NB4 (cell line): ENCODE measurements at regions not wholly inside any gene's neighbourhood (a gene's known extent, or its start where the extent isn't known, plus 50 kb on each side); places are given as distances from the start of the nearest gene placed in this dataset.

Experiments
- DNase-seq: peaks from one replicate; pipeline ENCODE4 v3.0.0; 2010; ENCODE audit warnings: low read depth
- H3K4me3 ChIP-seq: one replicate; pipeline ENCODE4 v1.5.1; 2011; ENCODE audit warnings: mild to moderate bottlenecking, low read depth, low read length, moderate library complexity
- CTCF ChIP-seq: IDR thresholded peaks from one replicate; pipeline ENCODE4 v1.5.1; 2012; ENCODE audit warnings: low read depth, low read length
- MAX ChIP-seq: IDR thresholded peaks from 2 replicates; pipeline ENCODE4 v1.6.1; 2011; ENCODE audit warnings: low read depth, low read length
- MYC ChIP-seq: IDR thresholded peaks from 2 replicates; pipeline ENCODE4 v1.6.1; 2011; ENCODE audit warnings: low read depth, low read length
- POLR2A ChIP-seq: IDR thresholded peaks from 2 replicates; pipeline ENCODE4 v1.6.1; 2011; ENCODE audit warnings: mild to moderate bottlenecking; ENCODE audit not compliant: insufficient read length; ENCODE audit errors: extremely low read depth

DNA sequence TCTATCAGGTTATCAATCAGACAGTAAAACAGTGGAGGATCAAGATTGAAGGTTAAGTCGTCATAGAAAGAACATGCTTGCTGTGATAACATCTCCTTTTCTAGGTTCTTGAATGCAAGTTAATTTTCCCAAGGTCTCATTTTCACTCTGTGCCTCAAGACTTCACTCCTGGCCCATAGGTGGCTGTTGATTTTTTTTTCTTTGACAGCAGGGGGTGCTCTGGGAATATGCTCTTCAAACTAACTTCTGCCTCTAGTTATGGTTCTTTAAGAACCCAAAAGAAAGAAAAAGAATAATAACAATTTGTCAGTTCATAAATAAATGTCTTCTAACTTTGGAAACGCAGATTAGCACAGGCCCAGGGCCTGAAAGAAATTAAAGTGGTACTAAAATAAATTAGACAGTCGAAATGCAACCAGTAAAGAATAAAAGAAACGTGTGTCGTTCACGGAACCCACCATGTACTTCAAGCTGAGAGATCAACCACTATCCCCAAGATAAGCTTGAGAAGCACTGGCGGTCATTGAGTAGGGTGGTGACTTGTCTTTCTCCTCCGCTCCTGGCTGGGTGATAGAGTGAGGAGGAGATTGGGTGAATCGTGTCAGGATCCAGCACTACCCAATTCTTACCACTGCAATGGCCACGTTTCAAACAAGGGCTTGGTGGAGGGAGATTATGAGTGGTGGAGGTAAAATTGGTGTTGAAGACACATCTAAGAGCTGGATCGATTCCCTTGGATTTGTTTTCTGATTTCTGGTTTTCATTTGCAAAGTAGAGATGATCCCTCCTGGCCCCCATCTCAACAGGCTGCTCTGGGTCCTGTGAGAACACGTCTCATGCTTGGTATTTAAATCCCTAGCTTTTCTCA is 93.4 kb upstream of the IRX4 start:
- peak; percentile 14 for DNase-seq
- TF ChIP-seq CTCF = no peak
- no peak for TF ChIP-seq POLR2A
- TF ChIP-seq MYC = no peak
- no peak for TF ChIP-seq MAX
- no peak overlapping the region for H3K4me3 ChIP-seq

DNA sequence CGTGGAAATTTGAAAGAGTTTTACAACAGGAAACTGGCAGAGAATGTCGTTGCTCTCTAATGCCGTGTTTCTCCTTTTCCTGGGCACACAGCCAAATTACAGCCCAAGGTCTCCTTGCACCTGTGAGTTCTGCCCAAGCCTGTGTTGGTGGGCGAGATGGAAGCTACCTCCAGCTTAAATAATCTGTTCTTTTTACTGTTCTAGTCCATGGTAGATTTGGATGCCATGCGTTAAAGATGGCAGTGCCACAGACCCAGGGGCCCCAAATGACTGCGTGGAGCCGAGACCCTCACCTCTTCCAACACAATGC is 92.6 kb upstream of the IRX4 start:
- no peak for DNase-seq
- no peak for TF ChIP-seq POLR2A
- TF ChIP-seq MAX = no peak
- TF ChIP-seq CTCF = no peak
- no peak for TF ChIP-seq MYC
- no peak overlapping the region for H3K4me3 ChIP-seq

DNA sequence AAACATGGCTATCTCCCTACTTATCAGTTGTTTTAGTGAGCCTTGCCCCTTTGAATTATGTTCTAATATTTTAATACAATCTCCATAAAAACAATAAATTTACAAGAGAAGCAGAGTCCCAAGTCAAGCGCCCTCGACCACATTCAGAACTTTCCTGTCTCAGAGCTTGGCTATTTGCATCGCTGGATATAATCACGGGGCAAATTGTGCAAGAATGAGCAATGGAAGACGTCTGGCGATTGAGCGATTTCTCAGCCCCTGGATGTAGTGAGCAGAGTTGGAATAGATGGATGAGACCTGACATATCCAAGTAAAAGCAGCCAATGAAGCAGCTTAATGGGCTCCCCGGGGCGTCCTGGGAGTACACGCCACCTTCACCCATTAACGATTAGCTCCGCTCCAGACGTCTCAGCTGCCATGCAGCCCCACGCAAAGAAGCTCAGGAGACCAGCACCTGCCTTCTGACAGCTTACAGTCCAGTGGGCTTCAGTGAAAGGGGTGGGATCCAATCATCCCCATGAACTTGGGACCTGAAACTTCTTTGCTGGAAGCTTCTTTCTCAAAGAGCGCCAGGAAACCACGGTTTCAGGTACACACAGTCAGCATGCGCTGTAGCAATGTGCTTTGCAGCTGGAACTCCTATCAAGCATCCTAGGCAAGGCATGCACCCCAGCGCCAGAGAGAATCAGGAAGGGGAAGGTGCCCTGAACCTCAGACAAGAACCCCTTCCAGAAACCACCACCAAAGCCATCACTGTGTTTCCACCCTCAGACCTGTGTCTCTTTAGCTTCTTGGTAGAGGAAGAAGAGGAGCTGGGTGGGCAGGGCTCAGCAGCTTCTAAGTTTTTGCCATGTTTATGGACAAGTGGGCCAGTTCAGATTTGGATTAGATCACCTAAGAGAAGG is 92.0 kb upstream of the IRX4 start:
- DNase-seq = no peak
- TF ChIP-seq MYC = no peak
- TF ChIP-seq POLR2A = no peak
- TF ChIP-seq MAX = no peak
- no peak for TF ChIP-seq CTCF
- no peak overlapping the region for H3K4me3 ChIP-seq

- TF ChIP-seq MAX (no peak), MYC (no peak), POLR2A (no peak), CTCF (no peak)
- no peak for DNase-seq
- H3K4me3 ChIP-seq = no peak overlapping the region
These were observed 91.4 kb upstream of the IRX4 start for GRCh38 chr5:1974081-1974480.

DNA sequence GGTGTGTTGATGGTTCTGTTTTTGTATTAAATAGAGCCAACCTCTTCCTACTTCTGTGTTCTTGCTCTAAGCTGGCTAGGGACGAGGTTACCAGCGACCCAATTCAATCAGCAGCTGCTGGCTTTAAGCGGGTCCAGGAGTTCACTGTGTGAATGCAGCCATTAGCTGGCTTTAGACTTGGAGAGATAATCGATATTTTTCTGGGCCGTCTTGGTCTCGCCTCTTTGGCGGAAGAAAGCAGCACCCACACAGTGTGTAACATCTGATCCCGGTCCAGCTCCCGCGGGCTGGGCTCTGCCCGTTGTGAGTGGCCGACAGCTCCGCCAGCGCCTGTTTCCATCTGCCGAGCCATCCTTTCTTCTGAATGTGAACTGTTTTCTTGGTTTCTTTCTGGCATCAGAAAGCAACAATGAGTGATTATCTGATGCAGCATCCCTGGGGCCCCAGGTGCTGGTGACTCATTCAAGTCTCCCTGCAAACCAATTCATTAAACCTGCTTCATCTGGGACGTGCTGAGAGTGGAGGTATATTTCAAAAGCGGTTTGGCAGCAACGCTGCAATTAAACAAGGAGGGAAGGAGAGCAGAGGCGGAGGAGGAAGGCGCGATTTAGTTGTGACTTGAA is 90.8 kb upstream of the IRX4 start:
- TF ChIP-seq MAX (no peak), CTCF (no peak), MYC (no peak), POLR2A (no peak)

More for the DNA sequence above, 90.8 kb upstream of the IRX4 start:
- DNase-seq = no peak
- no peak overlapping the region for H3K4me3 ChIP-seq
